PC-3 (cell line): ENCODE measurements at regions not wholly inside any gene's neighbourhood (a gene's known extent, or its start where the extent isn't known, plus 50 kb on each side); places are given as distances from the start of the nearest gene placed in this dataset.

Experiments
- CTCF ChIP-seq: fragments of 300-600 bp; sonication (generic); conservative IDR thresholded peaks from 2 replicates; pipeline ENCODE4 v1.5.1; 2017; ENCODE audit warnings: antibody characterized with exemption, low read depth, mild to moderate bottlenecking, low read length
- EZH2 ChIP-seq: fragments of 300-600 bp; sonication (generic); IDR thresholded peaks from one replicate; pipeline ENCODE4 v1.6.1; 2017; ENCODE audit warnings: antibody characterized with exemption, mild to moderate bottlenecking, low read length; ENCODE audit not compliant: unreplicated experiment
- EZH2phosphoT487 ChIP-seq: fragments of 300-600 bp; sonication (generic); IDR thresholded peaks from 2 replicates; pipeline ENCODE4 v1.6.1; 2018; ENCODE audit warnings: mild to moderate bottlenecking, antibody characterized with exemption, low read length, borderline replicate concordance

- TF ChIP-seq CTCF (no peak), EZH2phosphoT487 (no peak), EZH2 (no peak)
These were observed 675.3 kb downstream of the INHBA start for GRCh38 chr7:41027428-41028115.
